RWPE2 (cell line): ENCODE measurements at regions not wholly inside any gene's neighbourhood (a gene's known extent, or its start where the extent isn't known, plus 50 kb on each side); places are given as distances from the start of the nearest gene placed in this dataset.
A peak's percentile ranks its signal among the peaks of the same experiment; 100 is the strongest.
"Not testable (repeated sequence)": the region's sequence is repeated elsewhere in the genome, so short reads cannot be mapped to it uniquely, and the experiment has no call there.

Source experiments
- ATAC-seq: fragments of 200-7000 bp; cut with Tn5 transposase; 3 replicates; pipeline ENCODE4 v1.9.1; 2021; ENCODE audit warnings: low read depth
- DNase-seq: peaks from one replicate; pipeline ENCODE4 v3.0.0-alpha.2; 2020; ENCODE audit warnings: low spot score
- H3K27ac ChIP-seq: fragments of 450-650 bp; 2 replicates; pipeline ENCODE4 v1.5.1; 2017; ENCODE audit warnings: mild to moderate bottlenecking; ENCODE audit not compliant: poor library complexity, severe bottlenecking
- H3K27me3 ChIP-seq: fragments of 250-450 bp; sonication (Bioruptor Pico); 2 replicates; pipeline ENCODE4 v1.5.1; 2021; ENCODE audit warnings: mild to moderate bottlenecking, moderate library complexity; ENCODE audit not compliant: insufficient read depth, poor library complexity, severe bottlenecking
- H3K36me3 ChIP-seq: fragments of 250-450 bp; sonication (Bioruptor Pico); 2 replicates; pipeline ENCODE4 v1.5.1; 2020; ENCODE audit warnings: low read depth, mild to moderate bottlenecking, moderate library complexity
- H3K4me1 ChIP-seq: fragments of 250-450 bp; sonication (Bioruptor Pico); 2 replicates; pipeline ENCODE4 v1.5.1; 2021; ENCODE audit warnings: mild to moderate bottlenecking, moderate library complexity; ENCODE audit not compliant: insufficient read depth, poor library complexity, severe bottlenecking
- H3K4me3 ChIP-seq: fragments of 250-450 bp; sonication (Bioruptor Pico); 2 replicates; pipeline ENCODE4 v1.5.1; 2021; ENCODE audit warnings: mild to moderate bottlenecking, moderate library complexity; ENCODE audit not compliant: severe bottlenecking
- H3K9me3 ChIP-seq: fragments of 250-450 bp; sonication (Bioruptor Pico); 2 replicates; pipeline ENCODE4 v1.5.1; 2021; ENCODE audit warnings: mild to moderate bottlenecking, moderate library complexity; ENCODE audit not compliant: severe bottlenecking
- TF ChIP-seq, protein P1 (sequence below): fragments of 450-650 bp; IDR thresholded peaks from one replicate; pipeline ENCODE4 v1.5.1; 2017; ENCODE audit warnings: mild to moderate bottlenecking, moderate library complexity; ENCODE audit not compliant: poor library complexity, severe bottlenecking

DNA sequence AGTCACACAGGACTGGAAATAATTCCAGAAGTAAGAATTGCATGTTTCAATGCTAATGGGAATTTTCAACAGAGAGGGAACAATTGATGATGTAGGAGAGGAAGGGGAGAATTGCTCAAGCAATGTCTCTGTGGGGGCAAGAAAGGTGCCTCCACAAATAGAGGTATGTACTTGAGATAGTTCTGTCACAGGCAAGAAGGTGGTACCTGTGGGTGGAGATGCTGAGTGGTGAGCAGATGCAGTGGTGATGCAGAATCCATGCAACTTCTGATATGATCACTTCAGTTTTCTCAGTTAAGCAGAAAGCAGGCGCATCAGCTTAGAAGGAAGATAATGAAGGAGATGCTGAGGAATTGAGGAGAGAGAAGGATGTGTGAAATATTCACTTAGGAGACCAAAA, 55.1 kb upstream of the SEC24B start:
- no peak for ATAC-seq
- no peak for DNase-seq
- Histone ChIP-seq H3K4me3 (no peak overlapping the region), H3K36me3 (no peaks in the 10 kb centered on the region), H3K4me1 (no peaks in the 10 kb centered on the region), H3K9me3 (no peaks in the 10 kb centered on the region), H3K27me3 (peaks cover under 1% of the 10 kb centered on the region), H3K27ac (no peak overlapping the region)
- TF ChIP-seq, protein P1, sequence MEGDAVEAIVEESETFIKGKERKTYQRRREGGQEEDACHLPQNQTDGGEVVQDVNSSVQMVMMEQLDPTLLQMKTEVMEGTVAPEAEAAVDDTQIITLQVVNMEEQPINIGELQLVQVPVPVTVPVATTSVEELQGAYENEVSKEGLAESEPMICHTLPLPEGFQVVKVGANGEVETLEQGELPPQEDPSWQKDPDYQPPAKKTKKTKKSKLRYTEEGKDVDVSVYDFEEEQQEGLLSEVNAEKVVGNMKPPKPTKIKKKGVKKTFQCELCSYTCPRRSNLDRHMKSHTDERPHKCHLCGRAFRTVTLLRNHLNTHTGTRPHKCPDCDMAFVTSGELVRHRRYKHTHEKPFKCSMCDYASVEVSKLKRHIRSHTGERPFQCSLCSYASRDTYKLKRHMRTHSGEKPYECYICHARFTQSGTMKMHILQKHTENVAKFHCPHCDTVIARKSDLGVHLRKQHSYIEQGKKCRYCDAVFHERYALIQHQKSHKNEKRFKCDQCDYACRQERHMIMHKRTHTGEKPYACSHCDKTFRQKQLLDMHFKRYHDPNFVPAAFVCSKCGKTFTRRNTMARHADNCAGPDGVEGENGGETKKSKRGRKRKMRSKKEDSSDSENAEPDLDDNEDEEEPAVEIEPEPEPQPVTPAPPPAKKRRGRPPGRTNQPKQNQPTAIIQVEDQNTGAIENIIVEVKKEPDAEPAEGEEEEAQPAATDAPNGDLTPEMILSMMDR = no peak

DNA sequence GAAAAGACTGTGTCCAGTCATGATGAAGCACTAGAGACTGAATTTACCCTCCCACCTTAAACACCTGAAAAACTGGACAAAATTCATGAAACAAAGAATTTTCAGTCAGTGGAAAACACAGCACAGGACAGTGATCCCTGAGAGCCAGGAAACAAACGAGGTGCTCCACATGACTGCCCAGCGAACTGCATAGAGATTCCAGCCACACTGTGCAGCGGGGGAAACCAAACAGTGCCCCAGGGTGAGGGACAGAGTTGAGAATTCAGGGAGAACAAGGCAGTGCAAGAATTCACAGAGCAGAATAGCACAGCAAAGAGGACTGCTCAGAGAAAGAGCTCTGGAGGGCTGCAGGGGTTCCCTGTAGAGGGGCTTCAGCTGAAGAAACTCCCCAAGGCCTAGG, 55.5 kb upstream of the SEC24B start:
- no peaks in the 10 kb centered on the region for H3K9me3 ChIP-seq
- TF ChIP-seq, protein P1 = no peak
- ATAC-seq = no peak; the same call in 2 of the 3 replicates
- peaks cover 3% of the 10 kb centered on the region for H3K27me3 ChIP-seq
- DNase-seq = no peak
- no peak overlapping the region for H3K4me3 ChIP-seq
- no peaks in the 10 kb centered on the region for H3K4me1 ChIP-seq
- no peaks in the 10 kb centered on the region for H3K36me3 ChIP-seq
- H3K27ac ChIP-seq = no peak overlapping the region

DNA sequence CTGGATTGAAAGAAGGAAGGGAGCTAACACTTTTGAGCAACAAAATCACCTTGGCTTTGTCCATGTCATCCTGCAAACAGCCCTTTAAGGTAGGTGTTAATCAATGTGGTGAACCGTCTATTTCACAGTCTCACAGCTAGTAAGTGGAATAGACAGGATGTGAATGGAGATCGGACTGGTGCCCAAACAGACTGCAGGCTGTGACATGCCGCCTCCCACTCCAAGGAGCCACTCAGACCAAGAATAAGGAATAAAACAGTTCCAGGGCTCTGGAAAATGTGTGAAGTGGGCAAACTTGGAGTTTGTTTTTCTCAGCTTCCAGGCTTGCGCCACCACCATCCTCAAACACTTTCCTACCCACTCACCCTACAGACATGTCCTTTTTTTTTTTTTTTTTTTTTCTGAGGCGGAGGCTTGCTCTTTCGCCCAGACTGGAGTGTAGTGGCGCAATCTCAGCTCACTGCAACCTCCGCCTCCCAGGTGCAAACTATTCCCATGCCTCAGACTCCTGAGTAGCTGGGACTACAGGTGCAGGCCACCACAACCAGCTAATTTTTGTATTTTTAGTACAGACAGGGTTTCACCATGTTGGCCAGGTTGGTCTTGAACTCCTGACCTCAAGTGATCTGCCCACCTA, 57.7 kb upstream of the SEC24B start:
- Histone ChIP-seq H3K27me3 (peaks cover 3% of the 10 kb centered on the region), H3K4me3 (no peak overlapping the region), H3K36me3 (no peaks in the 10 kb centered on the region), H3K27ac (no peak overlapping the region), H3K9me3 (no peaks in the 10 kb centered on the region), H3K4me1 (no peaks in the 10 kb centered on the region)
- TF ChIP-seq, protein P1 = no peak
- peak; percentile 66 for ATAC-seq
- DNase-seq = no peak

DNA sequence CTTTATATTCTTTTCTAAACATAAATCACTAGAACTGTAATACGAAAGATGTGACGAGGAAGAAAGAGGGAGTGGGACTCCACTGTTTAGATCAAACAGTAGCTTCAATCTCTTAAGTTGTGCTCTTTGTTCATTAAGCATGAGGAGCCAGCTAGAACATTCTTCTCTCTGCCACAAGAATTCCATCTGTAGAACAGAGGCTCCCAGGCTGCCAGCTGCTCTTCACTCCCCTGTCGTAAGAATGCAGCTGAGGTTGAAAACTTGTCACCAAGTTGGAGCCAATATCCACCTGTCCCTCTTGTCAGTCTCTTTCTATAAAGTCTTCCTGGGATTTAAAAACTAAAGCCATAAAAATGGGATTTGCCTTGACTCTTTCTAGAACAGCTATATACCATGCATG, 65.0 kb upstream of the SEC24B start:
- Histone ChIP-seq H3K4me3 (no peak overlapping the region), H3K27me3 (peaks cover 3% of the 10 kb centered on the region), H3K4me1 (no peaks in the 10 kb centered on the region), H3K27ac (no peak overlapping the region), H3K9me3 (no peaks in the 10 kb centered on the region), H3K36me3 (no peaks in the 10 kb centered on the region)
- ATAC-seq (no peak), DNase-seq (no peak)
- TF ChIP-seq, protein P1 = no peak

DNA sequence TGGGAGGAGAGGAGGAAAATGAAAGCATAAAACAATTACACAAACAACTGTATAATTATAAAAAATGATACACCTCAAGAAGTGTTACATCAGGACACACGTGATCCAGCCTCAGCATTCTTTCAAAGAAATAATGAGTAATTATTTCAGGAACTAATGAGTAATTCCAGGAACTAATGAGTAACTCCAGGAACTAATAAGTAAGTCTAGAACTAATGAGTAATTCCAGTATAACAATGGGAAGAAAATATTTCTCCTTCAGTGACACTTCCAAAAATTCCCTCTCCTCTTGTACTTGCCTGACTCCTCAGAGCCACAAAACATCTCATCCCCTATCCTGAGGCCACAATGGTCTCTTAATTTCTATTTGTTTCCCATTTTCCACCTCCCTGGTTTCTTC, 63.5 kb upstream of the COL25A1 start:
- Histone ChIP-seq H3K27me3 (no peaks in the 10 kb centered on the region), H3K4me3 (no peak overlapping the region), H3K9me3 (no peaks in the 10 kb centered on the region), H3K27ac (no peak overlapping the region), H3K36me3 (no peaks in the 10 kb centered on the region), H3K4me1 (no peaks in the 10 kb centered on the region)
- ATAC-seq (no peak), DNase-seq (no peak)
- TF ChIP-seq, protein P1 = no peak

DNA sequence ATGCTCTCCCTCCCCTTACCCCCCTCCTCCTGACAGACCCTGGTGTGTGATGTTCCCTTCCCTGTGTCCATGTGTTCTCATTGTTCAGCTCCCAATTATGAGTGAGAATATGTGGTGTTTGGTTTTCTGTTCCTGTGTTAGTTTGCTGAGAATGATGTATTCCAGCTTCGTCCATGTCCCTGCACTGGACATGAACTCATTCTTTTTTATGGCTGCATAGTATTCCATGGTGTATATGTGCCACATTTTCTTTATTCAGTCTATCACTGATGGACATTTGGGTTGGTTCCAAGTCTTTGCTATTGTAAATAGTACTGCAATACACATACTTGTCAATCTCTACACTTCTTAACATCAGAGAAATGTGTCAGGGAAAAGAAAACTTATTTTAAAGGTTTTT, 62.8 kb upstream of the COL25A1 start:
- not testable (repeated sequence) for H3K4me3 ChIP-seq, H3K36me3 ChIP-seq, H3K27me3 ChIP-seq, H3K27ac ChIP-seq, H3K9me3 ChIP-seq, DNase-seq, H3K4me1 ChIP-seq, ATAC-seq
